Neuronal stem cell (in vitro differentiated cells): ENCODE measurements at regions not wholly inside any gene's neighbourhood (a gene's known extent, or its start where the extent isn't known, plus 50 kb on each side); places are given as distances from the start of the nearest gene placed in this dataset.

ENCODE experiments used
- DNase-seq: peaks from one replicate; pipeline ENCODE4 v3.0.0-alpha.2; 2013; ENCODE audit warnings: low spot score
- H2AFZ ChIP-seq: one replicate; pipeline ENCODE4 v1.6.1; 2013; ENCODE audit warnings: mild to moderate bottlenecking, low read length, inconsistent platforms
- H2AK5ac ChIP-seq: 2 replicates; pipeline ENCODE4 v1.6.1; 2013; ENCODE audit warnings: low read depth, mild to moderate bottlenecking, inconsistent platforms, low read length, moderate library complexity, mixed read lengths
- H2BK120ac ChIP-seq: 2 replicates; pipeline ENCODE4 v1.6.1; 2013; ENCODE audit warnings: low read depth, mild to moderate bottlenecking, inconsistent platforms, low read length, moderate library complexity, mixed read lengths
- H2BK12ac ChIP-seq: one replicate; pipeline ENCODE4 v1.6.1; 2013; ENCODE audit warnings: low read length, inconsistent platforms
- H2BK15ac ChIP-seq: 2 replicates; pipeline ENCODE4 v1.6.1; 2013; ENCODE audit warnings: mild to moderate bottlenecking, low read length, inconsistent platforms, mixed read lengths
- H2BK5ac ChIP-seq: one replicate; pipeline ENCODE4 v1.6.1; 2013; ENCODE audit warnings: inconsistent platforms, mild to moderate bottlenecking, low read length, moderate library complexity
- H3K14ac ChIP-seq: one replicate; pipeline ENCODE4 v1.6.1; 2013; ENCODE audit warnings: low read length, inconsistent platforms
- H3K18ac ChIP-seq: 2 replicates; pipeline ENCODE4 v1.6.1; 2013; ENCODE audit warnings: low read length, inconsistent platforms
- H3K23ac ChIP-seq: 2 replicates; pipeline ENCODE4 v1.6.1; 2013; ENCODE audit warnings: low read depth, mild to moderate bottlenecking, mixed read lengths, low read length, inconsistent platforms; ENCODE audit not compliant: poor library complexity
- H3K27ac ChIP-seq: replicated peaks from 3 replicates; pipeline ENCODE4 v1.5.1; 2013; ENCODE audit warnings: low read length, inconsistent platforms
- H3K27me3 ChIP-seq, 3 experiments: 2 replicates each; pipeline ENCODE4 v1.6.1; 2013; ENCODE audit warnings: low read length in 3 of 3, mild to moderate bottlenecking in 2 of 3, inconsistent platforms in 1 of 3, low read depth in 1 of 3, mixed read lengths in 1 of 3, moderate library complexity in 1 of 3; ENCODE audit not compliant: control insufficient read depth in 3 of 3, insufficient read depth in 3 of 3
- H3K36me3 ChIP-seq, 2 donors: replicated peaks in 1 of 2; 2 replicates each; pipeline ENCODE4 v1.6.1; 2013; ENCODE audit warnings: low read length in 2 of 2; ENCODE audit not compliant: control insufficient read depth in 2 of 2, insufficient read depth in 2 of 2
- H3K4ac ChIP-seq: 2 replicates; pipeline ENCODE4 v1.6.1; 2013; ENCODE audit warnings: inconsistent platforms, mild to moderate bottlenecking, low read length, moderate library complexity
- H3K4me1 ChIP-seq, 2 donors: 1 replicate in 1 of 2; 2 replicates in 1 of 2; pipeline ENCODE4 v1.6.1; 2013; ENCODE audit warnings: low read length in 2 of 2, low read depth in 1 of 2; ENCODE audit not compliant: control insufficient read depth in 2 of 2, insufficient read depth in 1 of 2
- H3K4me2 ChIP-seq: one replicate; pipeline ENCODE4 v1.6.1; 2013; ENCODE audit warnings: mild to moderate bottlenecking, low read length, inconsistent platforms; ENCODE audit not compliant: insufficient read depth, poor library complexity, severe bottlenecking
- H3K4me3 ChIP-seq, 2 donors: 2 replicates each; pipeline ENCODE4 v1.5.1; 2013; ENCODE audit warnings: low read length in 2 of 2, mild to moderate bottlenecking in 2 of 2, inconsistent platforms in 1 of 2, moderate library complexity in 1 of 2
- H3K79me1 ChIP-seq: one replicate; pipeline ENCODE4 v1.6.1; 2013; ENCODE audit warnings: low read depth, mild to moderate bottlenecking, inconsistent platforms, low read length, moderate library complexity
- H3K9ac ChIP-seq: one replicate; pipeline ENCODE4 v1.6.1; 2013; ENCODE audit warnings: mild to moderate bottlenecking, low read depth, low read length, inconsistent platforms; ENCODE audit not compliant: poor library complexity
- H3K9me3 ChIP-seq, 2 donors: replicated peaks in 1 of 2; 2 replicates each; pipeline versions ENCODE3 to v1.6.1; 2013; ENCODE audit warnings: low read length in 2 of 2, mild to moderate bottlenecking in 2 of 2, inconsistent platforms in 1 of 2, low read depth in 1 of 2, mixed read lengths in 1 of 2, moderate library complexity in 1 of 2; ENCODE audit not compliant: control insufficient read depth in 2 of 2, insufficient read depth in 1 of 2
- H4K8ac ChIP-seq: one replicate; pipeline ENCODE4 v1.6.1; 2013; ENCODE audit warnings: low read depth, mild to moderate bottlenecking, inconsistent platforms, low read length, moderate library complexity
- H4K91ac ChIP-seq: one replicate; pipeline ENCODE4 v1.6.1; 2013; ENCODE audit warnings: low read length, low read depth, mild to moderate bottlenecking, inconsistent platforms; ENCODE audit not compliant: poor library complexity
- WGBS, 2 donors: extraction: QIAGEN DNeasy Blood & Tissue Kit; methylation state at CpG; one replicate each; pipeline ENCODE4 v1.1.7; 2013; ENCODE audit warnings: missing lambda C conversion rate in 2 of 2, mixed read lengths in 1 of 2; ENCODE audit not compliant: insufficient read length in 2 of 2, insufficient replicate concordance in 1 of 2; ENCODE audit errors: extremely low coverage in 2 of 2; 5-methylcytosine and 5-hydroxymethylcytosine counted together

- Histone ChIP-seq H3K4me2 (no peak overlapping the region), H3K4me3 (no peak overlapping the region), H2BK15ac (no peak overlapping the region), H3K4ac (no peak overlapping the region), H3K9ac (no peak overlapping the region), H3K79me1 (no peaks in the 10 kb centered on the region), H3K27ac (no peak overlapping the region), H3K27me3 (no peaks in the 10 kb centered on the region), H2BK120ac (no peak overlapping the region), H2AK5ac (no peak overlapping the region), H3K9me3 (no peaks in the 10 kb centered on the region), H2BK12ac (no peak overlapping the region), H2AFZ (no peak overlapping the region), H4K91ac (no peak overlapping the region), H3K4me1 (no peaks in the 10 kb centered on the region), H3K23ac (no peak overlapping the region), H3K18ac (no peak overlapping the region), H2BK5ac (no peak overlapping the region), H4K8ac (no peak overlapping the region), H3K36me3 (no peaks in the 10 kb centered on the region), H3K14ac (no peak overlapping the region)
- no CpG with 5 or more reads among the region's 3 CpGs for WGBS, 2 donors
- DNase-seq: no peak
Observed at GRCh38 chr17:71914042-71914441, 206.8 kb upstream of the SOX9 start.

GRCh38 chr17:71914812-71915211, 206.0 kb upstream of the SOX9 start:
- H3K23ac ChIP-seq: no peak overlapping the region
- DNase-seq: no peak
- no peak overlapping the region for H3K27ac ChIP-seq
- no peaks in the 10 kb centered on the region for H3K79me1 ChIP-seq
- no peak overlapping the region for H2AK5ac ChIP-seq
- no peak overlapping the region for H3K14ac ChIP-seq
- no peak overlapping the region for H3K4ac ChIP-seq
- H2BK15ac ChIP-seq: no peak overlapping the region
- H2BK5ac ChIP-seq: no peak overlapping the region
- no peaks in the 10 kb centered on the region for H3K27me3 ChIP-seq
- H3K9ac ChIP-seq: no peak overlapping the region
- H4K8ac ChIP-seq: no peak overlapping the region
- no peaks in the 10 kb centered on the region for H3K36me3 ChIP-seq
- H2BK12ac ChIP-seq: no peak overlapping the region
- H3K4me2 ChIP-seq: no peak overlapping the region
- H4K91ac ChIP-seq: no peak overlapping the region
- H3K4me1 ChIP-seq: no peaks in the 10 kb centered on the region
- H3K9me3 ChIP-seq: no peaks in the 10 kb centered on the region
- WGBS, 2 donors: no CpG with 5 or more reads among the region's 2 CpGs
- no peak overlapping the region for H2AFZ ChIP-seq
- H3K4me3 ChIP-seq: no peak overlapping the region
- H2BK120ac ChIP-seq: no peak overlapping the region
- H3K18ac ChIP-seq: no peak overlapping the region

GRCh38 chr17:71917715-71918114, 203.1 kb upstream of the SOX9 start:
- Histone ChIP-seq H3K4ac (no peak overlapping the region), H2AFZ (no peak overlapping the region), H3K4me1 (peaks cover 0 to 2% of the 10 kb centered on the region in 2 donors)

GRCh38 chr17:71919186-71919585, 201.6 kb upstream of the SOX9 start:
- Histone ChIP-seq H2BK15ac (no peak overlapping the region), H4K91ac (no peak overlapping the region), H3K79me1 (no peaks in the 10 kb centered on the region), H2BK5ac (no peak overlapping the region), H3K9ac (no peak overlapping the region), H3K27me3 (no peaks in the 10 kb centered on the region), H3K23ac (no peak overlapping the region), H2AK5ac (no peak overlapping the region), H3K4me3 (no peak overlapping the region), H4K8ac (no peak overlapping the region), H3K4ac (no peak overlapping the region), H2BK120ac (no peak overlapping the region), H3K36me3 (no peaks in the 10 kb centered on the region), H3K14ac (no peak overlapping the region), H2BK12ac (no peak overlapping the region), H3K27ac (no peak overlapping the region), H3K4me2 (no peak overlapping the region), H3K4me1 (peaks cover 0 to 2% of the 10 kb centered on the region in 2 donors), H3K18ac (no peak overlapping the region), H2AFZ (no peak overlapping the region), H3K9me3 (no peaks in the 10 kb centered on the region)
- DNase-seq: no peak
- WGBS, 2 donors: no CpG with 5 or more reads among the region's 2 CpGs

More at GRCh38 chr17:71917715-71918114, 203.1 kb upstream of the SOX9 start:
- H4K91ac ChIP-seq: no peak overlapping the region
- H3K79me1 ChIP-seq: no peaks in the 10 kb centered on the region
- H3K9me3 ChIP-seq: no peaks in the 10 kb centered on the region
- H3K27me3 ChIP-seq: no peaks in the 10 kb centered on the region
- no peak overlapping the region for H3K18ac ChIP-seq
- no peak overlapping the region for H2BK5ac ChIP-seq
- no peak overlapping the region for H3K4me2 ChIP-seq
- H2AK5ac ChIP-seq: no peak overlapping the region
- H3K4me3 ChIP-seq: no peak overlapping the region
- no peak overlapping the region for H3K23ac ChIP-seq
- no peak overlapping the region for H3K14ac ChIP-seq
- H3K36me3 ChIP-seq: no peaks in the 10 kb centered on the region
- DNase-seq: no peak
- H4K8ac ChIP-seq: no peak overlapping the region
- no peak overlapping the region for H2BK12ac ChIP-seq
- no peak overlapping the region for H3K9ac ChIP-seq
- no CpG with 5 or more reads among the region's 2 CpGs for WGBS, 2 donors
- H3K27ac ChIP-seq: no peak overlapping the region
- no peak overlapping the region for H2BK15ac ChIP-seq
- no peak overlapping the region for H2BK120ac ChIP-seq
